GM18517 (cell line): ENCODE measurements at regions not wholly inside any gene's neighbourhood (a gene's known extent, or its start where the extent isn't known, plus 50 kb on each side); places are given as distances from the start of the nearest gene placed in this dataset.

Source experiments
- ATAC-seq: cut with Tn5 transposase; IDR thresholded peaks from one replicate; pipeline ENCODE4 v1.9.1; 2021; ENCODE audit warnings: mild to moderate bottlenecking, moderate library complexity; ENCODE audit not compliant: unreplicated experiment

DNA sequence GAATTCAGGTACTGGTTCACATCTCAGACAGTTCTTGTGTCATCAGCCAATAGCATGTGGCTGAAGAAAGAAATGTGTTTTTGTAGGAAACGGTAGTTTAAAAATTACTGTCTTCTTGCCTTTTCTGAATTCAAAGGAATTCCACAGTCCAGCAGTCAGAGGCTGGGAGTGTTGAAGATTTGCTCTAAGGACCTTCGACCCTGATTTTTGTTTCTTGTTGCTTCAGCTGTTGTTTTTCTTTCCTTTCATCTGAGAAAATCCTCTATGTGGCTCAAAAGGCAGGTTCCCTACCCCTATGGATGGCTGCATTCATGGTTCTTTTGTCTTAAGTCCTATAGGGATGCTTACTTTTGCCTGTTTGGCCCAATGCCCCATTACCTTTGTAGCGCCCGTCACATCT, 304.9 kb downstream of the TMEM167A start:
- no peak for ATAC-seq

DNA sequence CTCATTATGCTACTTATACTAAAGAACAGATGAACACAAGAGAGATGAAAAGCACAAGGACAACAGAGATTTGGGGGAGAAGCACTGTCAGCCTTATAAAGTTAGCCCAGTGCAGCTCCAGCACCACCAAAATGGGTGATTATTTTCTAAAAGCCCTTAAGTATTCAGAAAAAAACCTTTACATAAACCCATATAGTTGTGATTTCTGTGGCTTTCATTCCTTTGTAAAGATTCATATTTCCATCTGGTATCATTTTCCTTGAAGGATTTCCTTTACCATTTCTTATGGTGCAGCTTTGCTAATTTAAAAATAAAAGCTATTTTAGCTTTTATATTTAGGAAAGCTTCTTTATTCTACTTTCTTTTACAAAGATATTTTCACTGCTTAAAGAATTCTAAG, 311.0 kb downstream of the TMEM167A start:
- ATAC-seq = no peak

DNA sequence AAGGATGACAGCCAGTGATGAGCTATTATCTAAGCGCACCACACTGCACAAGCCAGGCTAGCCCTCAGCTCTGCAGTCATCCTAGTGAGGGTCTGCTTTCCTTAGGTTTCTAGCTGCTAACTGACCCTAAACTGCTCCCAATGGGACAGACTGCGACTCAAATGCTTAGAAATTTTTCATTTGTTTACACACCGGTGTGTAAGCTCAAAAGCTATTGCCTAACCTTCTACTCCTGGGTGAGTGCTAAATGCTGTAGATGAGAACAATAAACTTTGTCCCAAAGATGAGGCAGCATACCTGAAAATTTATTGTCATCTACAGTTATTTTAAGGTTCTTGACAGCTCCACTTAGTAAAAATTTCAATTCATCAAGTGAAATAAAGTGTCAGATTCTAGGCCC, 311.4 kb downstream of the TMEM167A start:
- no peak for ATAC-seq

DNA sequence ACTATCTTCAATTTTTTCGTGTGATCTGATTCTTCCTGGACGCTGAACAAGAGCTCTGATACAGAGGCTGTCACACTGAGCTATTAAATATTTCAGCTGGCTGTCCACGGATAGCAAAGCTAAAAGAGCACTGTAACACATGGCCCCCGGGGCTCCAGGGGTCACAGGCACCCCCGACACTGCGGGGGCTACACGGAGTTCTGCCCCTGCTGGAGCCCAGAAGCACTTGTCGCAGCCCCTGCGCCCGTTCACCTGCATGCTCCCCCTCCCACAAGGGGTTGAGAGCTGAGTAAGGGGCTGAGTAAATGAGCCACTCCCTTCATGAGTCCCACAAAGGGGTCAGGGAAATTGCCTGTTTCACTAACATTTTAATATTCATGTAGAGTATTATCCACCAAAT, 316.3 kb downstream of the TMEM167A start:
- no peak for ATAC-seq

DNA sequence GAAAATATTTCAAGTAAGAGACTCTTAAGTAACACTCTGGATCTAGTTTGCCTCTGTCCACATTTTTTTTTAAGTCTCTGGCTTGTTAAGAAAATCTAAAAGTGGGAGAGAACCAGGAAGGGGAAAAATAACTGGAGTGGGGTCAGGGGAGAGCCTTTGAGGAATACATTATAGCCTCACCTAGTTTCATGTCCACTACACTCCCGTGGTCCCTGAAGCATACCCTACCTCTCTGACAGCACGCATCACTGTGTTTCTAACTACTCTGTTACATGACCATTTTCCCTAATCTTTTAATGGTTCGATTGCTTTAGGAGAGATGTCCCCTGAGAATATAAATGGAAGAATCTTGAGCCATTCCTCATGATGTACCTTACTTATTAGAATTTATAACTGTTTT, 318.3 kb downstream of the TMEM167A start:
- no peak for ATAC-seq

DNA sequence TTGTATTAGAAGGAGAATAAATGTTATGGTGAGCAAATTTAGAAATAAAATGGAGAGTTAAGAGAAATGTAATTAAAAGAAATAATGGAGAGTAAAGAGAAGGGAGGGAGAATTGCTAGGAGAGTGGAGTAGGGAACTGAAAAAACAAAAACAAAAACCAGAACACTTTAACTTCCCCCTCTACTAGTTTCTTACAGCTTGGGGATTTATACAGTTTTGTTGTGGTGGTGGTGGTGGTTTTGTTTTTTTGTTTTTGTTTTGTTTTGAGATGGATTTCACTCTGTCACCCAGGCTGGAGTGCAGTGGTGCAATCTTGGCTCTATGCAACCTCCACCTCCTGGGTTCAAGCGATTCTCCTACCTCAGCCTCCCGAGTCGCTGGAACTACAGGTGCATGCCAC, 322.4 kb downstream of the TMEM167A start:
- peak; percentile 94 for ATAC-seq

DNA sequence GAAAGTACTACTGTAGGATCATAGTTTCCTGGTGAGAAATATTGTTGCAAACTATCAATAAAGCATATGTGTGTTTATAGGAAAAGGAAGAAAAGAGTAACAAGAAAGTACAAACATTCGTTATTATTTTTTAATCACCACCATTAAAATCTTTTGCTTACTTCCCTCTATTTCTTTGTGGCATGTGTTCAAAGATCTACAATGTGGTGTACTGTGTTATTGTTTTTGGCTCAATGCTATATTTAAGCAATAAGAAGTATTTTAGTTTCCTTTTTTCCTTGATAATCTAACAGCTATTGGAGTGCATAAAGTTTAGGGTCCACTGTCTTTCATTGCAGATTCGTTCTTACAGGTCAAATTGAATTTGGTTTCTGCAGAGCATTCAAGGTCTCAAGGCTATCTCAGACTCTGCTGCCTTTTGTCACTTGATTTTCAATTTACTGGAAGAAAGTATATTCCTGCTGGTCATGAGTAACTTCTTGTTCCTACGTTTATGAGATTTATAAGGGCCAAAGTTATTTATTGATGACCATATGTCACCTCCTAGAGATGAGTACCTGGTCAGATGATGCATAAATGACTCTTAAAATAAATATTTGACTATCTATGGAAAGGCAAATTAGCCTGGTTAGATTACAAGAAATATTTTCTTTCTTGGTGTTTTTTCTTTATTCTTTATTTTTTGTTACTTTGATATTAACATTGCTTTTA, 323.0 kb downstream of the TMEM167A start:
- ATAC-seq = no peak

DNA sequence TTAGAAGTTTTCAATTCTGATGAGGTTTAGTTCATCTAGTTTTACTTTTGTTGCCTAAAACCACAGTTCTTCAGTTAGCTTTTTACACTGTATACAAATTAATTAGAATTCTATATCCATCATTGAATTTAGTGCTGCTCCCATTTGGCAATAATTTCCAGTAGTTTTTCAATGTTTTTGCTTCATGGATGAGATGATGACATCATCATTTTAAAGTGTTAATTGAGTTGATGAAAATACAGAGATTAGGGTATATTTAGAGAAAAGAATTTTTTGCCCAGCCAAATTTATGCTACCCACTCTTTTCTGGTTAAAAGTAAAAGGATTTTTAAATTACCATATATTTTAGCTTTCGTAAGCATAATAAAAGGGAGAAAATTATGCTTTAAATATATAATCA, 323.8 kb downstream of the TMEM167A start:
- ATAC-seq = no peak

DNA sequence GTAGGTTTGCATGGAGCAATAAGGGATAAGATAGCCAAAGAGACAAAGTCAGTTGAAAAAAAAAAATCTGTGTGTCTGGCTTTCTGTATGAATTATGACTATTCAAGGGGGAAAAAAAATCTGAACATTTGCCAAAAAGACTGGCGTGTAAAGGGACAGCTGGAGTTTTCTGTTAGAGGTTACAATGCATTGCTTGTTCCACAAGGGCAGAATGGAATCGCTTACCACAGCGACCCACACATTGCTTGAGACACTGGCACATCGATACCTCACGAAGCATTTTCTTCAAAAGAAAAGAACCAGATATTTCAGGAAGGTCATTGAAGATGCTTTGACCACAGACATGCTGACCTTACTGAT, 327.8 kb downstream of the TMEM167A start:
- no peak for ATAC-seq

DNA sequence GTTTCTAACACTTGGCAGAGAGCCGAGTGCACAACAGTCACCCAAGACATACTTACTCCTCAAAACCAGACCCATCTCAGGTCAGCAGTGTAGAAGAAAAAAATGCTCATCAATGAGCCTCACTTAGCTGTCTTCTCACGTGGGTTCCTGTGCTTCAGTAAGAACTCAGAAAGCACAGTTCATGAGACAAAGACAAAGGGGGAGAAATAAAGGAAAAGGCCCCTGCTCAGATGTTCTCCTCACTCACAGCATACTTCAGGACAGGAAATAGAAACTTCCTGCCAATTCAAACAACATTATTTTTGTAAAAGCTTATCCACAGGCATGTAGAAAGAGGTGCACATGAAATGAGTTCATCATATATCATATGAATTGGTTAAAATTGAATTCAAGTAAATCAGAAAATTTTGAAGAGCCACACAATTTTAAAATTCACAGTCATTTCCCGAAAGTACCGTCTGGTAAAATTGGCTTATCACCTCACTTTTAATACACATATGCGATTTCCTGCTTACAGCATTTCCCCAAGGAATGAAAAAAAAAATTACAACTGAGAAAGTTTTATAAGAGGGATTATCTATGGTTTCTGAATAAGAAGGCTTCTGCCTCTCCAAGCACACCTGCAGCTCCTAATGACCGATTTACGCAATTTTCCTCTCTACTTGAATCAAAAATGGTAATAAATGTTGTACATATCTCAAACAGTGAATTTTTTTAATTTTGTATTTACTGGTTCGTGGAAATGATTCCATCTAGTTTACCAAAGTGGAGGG, 328.3 kb downstream of the TMEM167A start:
- no peak for ATAC-seq

DNA sequence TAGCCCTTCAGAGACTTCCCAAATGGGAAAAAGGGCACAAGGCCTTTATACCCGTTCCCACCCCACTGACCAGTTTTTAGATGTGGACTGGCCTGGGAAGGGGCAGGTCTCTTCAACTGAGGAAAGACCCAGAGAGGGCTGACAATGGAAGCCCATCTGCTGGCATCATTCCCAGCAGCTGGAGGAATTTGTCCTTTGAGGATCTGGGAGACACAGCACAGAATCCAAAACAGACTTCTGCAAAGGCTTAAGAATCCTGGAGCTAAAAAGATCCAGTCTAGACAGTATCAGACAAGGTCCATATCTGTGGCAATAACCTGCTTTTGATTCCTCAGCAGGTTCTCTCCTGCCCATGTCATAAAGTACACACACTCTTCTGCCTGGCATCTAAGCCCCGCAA, 329.2 kb downstream of the TMEM167A start:
- no peak for ATAC-seq

DNA sequence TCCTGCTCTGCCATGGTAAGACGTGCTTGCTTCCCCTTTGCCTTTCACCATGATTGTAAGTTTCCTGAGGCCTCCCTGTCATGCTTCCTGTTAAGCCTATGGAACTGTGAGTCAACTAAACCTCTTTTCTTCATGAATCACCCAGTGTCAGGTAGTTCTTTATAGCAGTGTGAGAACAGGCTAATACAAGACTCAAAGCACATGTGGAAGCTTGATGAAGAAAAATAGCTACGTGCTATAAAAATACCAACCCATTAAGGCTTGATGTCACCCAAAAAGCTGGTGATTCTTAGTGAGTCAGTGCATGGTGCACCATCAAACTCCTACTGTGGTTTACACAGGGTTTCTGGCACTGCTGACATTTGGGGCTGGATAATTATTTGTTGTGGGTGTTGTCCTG, 332.2 kb downstream of the TMEM167A start:
- ATAC-seq = no peak

DNA sequence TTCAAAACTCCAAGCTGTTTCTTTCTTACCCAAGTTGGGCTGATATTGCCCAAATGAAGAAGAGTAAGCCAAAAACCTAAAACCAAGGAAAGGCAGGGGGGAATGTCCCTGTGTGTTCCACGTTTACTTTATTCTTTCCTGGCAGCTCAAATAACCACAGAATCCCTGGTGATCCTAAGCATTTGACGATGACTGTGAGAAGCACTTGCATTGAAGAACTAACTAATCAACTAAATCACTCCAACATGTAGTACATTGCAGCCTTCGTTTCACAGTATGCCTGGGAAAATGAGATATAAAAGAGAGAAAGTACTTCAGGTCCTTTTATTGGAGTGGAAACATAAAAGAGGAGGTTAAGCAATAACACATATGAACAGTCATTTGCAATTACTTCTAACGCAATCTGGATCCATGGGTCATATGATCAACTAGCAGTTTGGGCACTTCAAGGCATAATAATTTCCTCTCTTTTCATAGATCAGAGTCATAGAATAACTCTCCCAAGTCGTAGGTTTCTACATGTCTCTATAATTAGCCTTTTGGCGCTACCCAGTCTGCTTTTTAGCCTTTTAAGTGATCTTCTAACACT, 338.4 kb downstream of the TMEM167A start:
- ATAC-seq = no peak

DNA sequence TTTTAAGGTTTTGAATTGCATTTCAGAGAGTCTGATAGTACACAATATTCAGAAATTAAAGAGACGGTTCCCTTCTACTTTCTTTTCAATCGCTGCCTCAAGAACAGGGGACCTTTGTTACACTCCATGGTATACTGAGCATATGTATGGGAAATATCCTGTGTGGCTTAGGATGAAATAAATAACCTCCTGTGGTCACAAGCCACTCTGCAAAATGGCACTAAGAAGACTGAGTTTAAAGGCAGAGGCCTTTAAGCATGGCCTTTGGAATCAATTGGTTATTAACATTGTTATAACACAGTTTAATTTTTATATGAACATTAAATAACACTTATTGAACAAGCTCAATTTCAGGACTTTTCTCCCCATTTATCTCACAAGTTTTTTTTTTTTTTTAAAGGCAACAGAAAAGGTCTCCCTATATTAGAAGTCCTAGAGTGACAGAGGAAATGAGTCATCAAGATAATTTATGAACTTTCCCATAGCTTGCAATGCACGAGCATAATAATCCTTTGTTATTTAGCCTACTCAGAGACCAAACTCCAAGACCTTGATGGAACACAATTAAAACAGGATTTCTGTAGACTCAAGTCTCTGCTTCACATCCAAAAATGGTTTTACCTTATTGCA, 341.9 kb downstream of the TMEM167A start:
- ATAC-seq = no peak

DNA sequence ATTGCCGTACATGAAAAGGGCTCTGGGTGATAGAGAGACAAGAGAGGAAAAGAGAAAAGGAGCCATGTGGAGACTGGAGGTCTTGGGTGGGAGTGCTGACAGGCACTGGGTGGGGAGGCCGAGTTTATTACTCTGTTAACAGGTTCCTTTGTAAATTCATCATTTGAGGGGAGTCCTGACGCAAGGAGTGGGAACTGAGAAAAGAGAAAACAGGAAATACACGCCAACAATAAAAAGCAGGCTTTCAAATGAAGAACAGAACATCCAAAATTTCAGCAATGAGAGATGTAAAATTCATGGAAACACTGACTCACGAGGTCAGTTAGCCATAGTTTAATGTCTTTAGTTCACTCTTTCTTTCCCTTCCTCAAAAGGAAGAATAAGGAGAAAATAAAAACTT, 342.8 kb downstream of the TMEM167A start:
- no peak for ATAC-seq

DNA sequence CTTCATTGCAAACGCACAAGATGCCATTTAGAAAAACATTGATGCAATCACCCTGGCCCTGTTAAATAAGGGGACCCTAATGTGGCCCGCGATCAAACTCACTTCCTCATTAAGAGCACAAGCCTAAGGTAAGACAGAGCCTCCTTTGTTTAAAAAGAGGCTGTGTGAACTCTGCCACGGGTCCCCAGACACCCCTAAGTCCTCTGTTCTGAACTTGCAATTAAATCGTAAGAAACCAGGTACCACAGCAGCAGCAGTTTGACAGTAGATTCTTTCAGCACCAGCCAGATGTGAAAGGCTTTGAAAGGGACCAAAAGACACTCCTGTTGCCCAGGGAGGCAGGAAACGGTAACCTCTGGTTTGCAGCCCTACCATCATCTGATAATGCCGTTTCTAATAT, 346.3 kb downstream of the TMEM167A start:
- ATAC-seq = no peak

DNA sequence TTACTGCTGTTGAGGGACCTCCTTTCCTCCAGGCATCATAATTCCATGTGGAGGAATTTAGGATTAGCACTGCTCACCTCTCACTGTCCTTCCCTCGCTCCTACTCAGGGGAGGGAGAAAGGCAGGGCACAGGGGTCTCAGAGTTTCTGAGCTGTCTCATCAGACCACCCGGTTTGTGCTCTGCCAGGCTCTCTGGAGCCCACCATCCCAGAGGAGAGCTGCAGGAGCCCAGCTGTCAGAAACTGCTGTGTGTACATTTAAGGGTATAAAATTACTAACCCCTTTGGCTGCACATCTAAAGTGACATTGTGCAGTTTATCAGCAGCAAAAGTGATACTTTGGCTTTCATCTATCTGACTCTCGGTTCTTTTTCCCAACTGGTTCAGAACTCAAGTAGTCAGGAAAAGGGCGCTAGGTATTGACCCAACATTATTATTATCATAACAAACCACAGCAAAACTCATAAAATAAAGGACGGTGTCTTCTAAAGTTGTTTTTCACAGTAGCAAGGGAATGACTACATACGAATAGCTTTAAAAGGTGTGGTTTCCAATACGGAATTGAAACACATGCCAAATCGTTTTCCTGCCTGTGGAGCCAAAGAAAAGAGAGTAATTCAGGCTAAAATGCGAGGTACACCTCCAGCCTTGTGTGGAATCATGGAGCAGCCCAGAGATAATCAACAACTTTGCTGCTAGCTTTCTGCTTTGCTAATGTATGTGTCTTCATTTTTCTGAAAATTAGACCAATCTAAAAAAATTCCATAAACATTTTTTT, 348.1 kb downstream of the TMEM167A start:
- no peak for ATAC-seq

DNA sequence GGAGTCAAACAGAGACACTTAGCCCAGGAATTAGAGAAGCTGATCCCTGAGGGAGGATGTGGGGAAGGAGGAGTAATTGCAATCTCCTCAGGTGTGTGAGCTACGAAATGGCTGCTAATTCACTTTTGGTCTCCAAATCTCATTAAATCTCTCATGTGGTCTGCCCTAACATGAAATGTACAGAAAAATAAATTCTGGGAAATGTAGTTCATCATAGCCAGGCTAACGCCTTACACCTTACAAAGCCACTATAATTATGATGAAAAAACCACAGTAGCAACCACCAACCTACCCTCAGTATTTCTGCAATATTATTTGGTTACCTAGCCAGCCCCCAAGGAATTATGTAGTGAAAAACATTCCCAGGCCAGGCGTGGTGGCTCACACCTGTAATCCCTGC, 354.0 kb downstream of the TMEM167A start:
- no peak for ATAC-seq

DNA sequence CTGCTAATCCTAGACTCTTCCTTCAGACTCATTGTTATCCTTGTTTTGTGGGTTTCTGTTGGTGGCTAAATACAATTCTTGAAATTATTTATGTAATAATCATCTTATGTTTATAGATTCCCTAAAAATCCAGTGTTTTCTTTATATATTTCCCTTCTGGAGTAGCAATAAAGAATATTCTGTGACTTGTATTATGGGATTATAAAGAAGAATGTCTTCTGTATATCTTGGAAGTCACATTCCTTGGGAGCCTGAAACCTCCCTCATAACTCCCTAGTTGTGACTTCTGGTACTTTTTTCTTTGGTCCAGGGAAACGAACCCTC, 356.1 kb downstream of the TMEM167A start:
- no peak for ATAC-seq

DNA sequence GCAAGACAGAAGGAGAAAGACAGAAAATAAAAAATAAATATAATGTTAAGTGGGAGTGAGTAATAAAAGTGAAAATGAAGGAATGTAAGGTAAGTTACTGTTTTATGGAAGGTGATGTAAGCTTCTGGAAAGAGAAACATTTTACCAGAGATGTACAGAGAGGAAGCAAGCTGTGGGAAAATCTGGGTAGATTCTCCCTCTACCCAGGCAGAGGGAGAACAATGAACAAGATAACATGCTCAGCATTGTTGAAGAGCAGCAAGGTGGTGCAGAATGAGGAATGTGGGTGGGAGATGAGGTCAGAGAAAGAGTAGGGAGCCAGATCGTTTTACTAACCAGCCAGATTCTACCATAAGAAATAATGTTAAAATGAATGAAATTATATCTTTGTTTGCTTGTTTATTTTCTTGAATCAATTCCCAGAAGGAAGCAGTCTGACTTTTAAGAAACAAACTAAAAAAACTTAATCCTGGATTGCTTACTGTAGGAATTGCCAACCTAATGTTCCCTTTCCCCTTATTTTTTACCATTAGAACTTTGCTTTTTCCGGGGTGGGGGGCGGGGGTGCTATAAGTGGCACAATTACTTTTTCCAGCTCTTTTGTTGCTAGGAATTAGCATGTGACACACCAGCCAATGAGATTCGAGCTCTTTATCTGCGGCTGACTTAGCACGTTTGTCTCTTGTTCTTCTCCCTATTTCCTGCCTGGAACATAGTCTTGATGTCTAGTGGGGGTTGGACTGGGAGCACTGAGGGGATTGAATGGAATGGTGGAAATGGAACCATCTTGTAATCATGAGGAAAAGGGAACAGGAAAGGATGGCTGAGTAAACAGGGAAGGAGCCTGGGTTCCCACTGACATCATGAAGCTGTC, 356.7 kb downstream of the TMEM167A start:
- ATAC-seq = no peak
